H1 (cell line): ENCODE measurements at regions not wholly inside any gene's neighbourhood (a gene's known extent, or its start where the extent isn't known, plus 50 kb on each side); places are given as distances from the start of the nearest gene placed in this dataset.

Experiments
- CTCF ChIA-PET: fragments of 300-600 bp; sonication (Branson Sonifier 250); formaldehyde crosslinking; loops from one replicate; lab custom pipeline; 2021; ENCODE audit not compliant: partially characterized antibody; lab: Charles Lee
- POLR2A ChIA-PET: fragments of 300-600 bp; sonication (Branson Sonifier 250); formaldehyde crosslinking; loops from one replicate; lab custom pipeline; 2021; ENCODE audit warnings: inconsistent platforms; ENCODE audit not compliant: partially characterized antibody; lab: Charles Lee
- DNase-seq, 2 experiments: peaks; one replicate each; pipeline versions ENCODE4 v3.0.0 to v3.0.0-alpha.2; 2010 to 2022; ENCODE audit warnings: low spot score in 2 of 2, low read depth in 1 of 2, mixed read lengths in 1 of 2
- FAIRE-seq: peaks from 2 replicates; lab custom pipeline; 2011; peaks lifted over from hg19 to GRCh38; lab: Jason Lieb, UNC
- H2AFZ ChIP-seq: 2 replicates; pipeline ENCODE4 v1.8.1; 2012; ENCODE audit warnings: low read length, inconsistent platforms
- H2AK5ac ChIP-seq: 2 replicates; pipeline ENCODE4 v1.6.1; 2013; ENCODE audit warnings: low read depth, low read length
- H2BK120ac ChIP-seq: replicated peaks from 2 replicates; pipeline ENCODE3; 2013; ENCODE audit warnings: low read depth, low read length, inconsistent platforms
- H2BK12ac ChIP-seq: 2 replicates; pipeline ENCODE4 v1.6.1; 2013; ENCODE audit warnings: low read depth, low read length
- H2BK15ac ChIP-seq: 2 replicates; pipeline ENCODE4 v1.6.1; 2013; ENCODE audit warnings: low read length
- H2BK20ac ChIP-seq: 2 replicates; pipeline ENCODE4 v1.6.1; 2013; ENCODE audit warnings: low read length
- H2BK5ac ChIP-seq: 2 replicates; pipeline ENCODE4 v1.6.1; 2013; ENCODE audit warnings: low read depth, low read length
- H3K14ac ChIP-seq: 2 replicates; pipeline ENCODE4 v1.6.1; 2013; ENCODE audit warnings: inconsistent platforms; ENCODE audit not compliant: insufficient read length
- H3K18ac ChIP-seq: 2 replicates; pipeline ENCODE4 v1.6.1; 2013; ENCODE audit warnings: low read length; ENCODE audit errors: extremely low read depth
- H3K23ac ChIP-seq: 2 replicates; pipeline ENCODE4 v1.6.1; 2013; ENCODE audit warnings: inconsistent platforms; ENCODE audit not compliant: insufficient read length
- H3K23me2 ChIP-seq: 2 replicates; pipeline ENCODE4 v1.6.1; 2013; ENCODE audit warnings: low read depth, low read length
- H3K27ac ChIP-seq: 2 replicates; pipeline ENCODE4 v1.6.1; 2011; ENCODE audit warnings: low read depth, low read length, inconsistent platforms
- H3K27me3 ChIP-seq, 4 experiments: replicated peaks in 1 of 4; 1 replicate in 1 of 4; 2 replicates in 3 of 4; pipeline versions ENCODE4 v1.6.1 to v1.8.1; 2011 to 2013; ENCODE audit warnings: low read length in 3 of 4, mild to moderate bottlenecking in 3 of 4, inconsistent platforms in 2 of 4, mixed read lengths in 2 of 4, moderate library complexity in 1 of 4; ENCODE audit not compliant: control insufficient read depth in 3 of 4, insufficient read depth in 3 of 4; ENCODE audit errors: extremely low read depth in 1 of 4
- H3K36me3 ChIP-seq, 4 experiments: 2 replicates each; pipeline versions ENCODE4 v1.6.1 to v1.8.1; 2011 to 2013; ENCODE audit warnings: mild to moderate bottlenecking in 4 of 4, low read length in 3 of 4, moderate library complexity in 2 of 4, control low read depth in 1 of 4, inconsistent platforms in 1 of 4; ENCODE audit not compliant: insufficient read depth in 4 of 4, control insufficient read depth in 2 of 4
- H3K4ac ChIP-seq: replicated peaks from 2 replicates; pipeline ENCODE3; 2013; ENCODE audit warnings: low read length, low read depth, mixed read lengths, inconsistent platforms; ENCODE audit not compliant: insufficient read length
- H3K4me1 ChIP-seq, 4 experiments: replicated peaks in 1 of 4; 1 replicate in 1 of 4; 2 replicates in 3 of 4; pipeline versions ENCODE4 v1.6.1 to v1.8.1; 2011 to 2013; ENCODE audit warnings: low read length in 3 of 4, inconsistent platforms in 2 of 4, mixed read lengths in 1 of 4; ENCODE audit not compliant: insufficient read depth in 4 of 4, control insufficient read depth in 3 of 4
- H3K4me2 ChIP-seq, 2 experiments: 2 replicates each; pipeline versions ENCODE4 v1.6.1 to v1.8.1; 2011 to 2013; ENCODE audit warnings: low read depth in 2 of 2, low read length in 2 of 2, control low read depth in 1 of 2, inconsistent platforms in 1 of 2, mild to moderate bottlenecking in 1 of 2; ENCODE audit not compliant: insufficient read depth in 1 of 2
- H3K4me3 ChIP-seq, 4 experiments: fragments of 200-600, 300-600 bp in 1 of 4; sonication (generic), shearing (Covaris generic), sonication (Bioruptor Twin) in 1 of 4; 2 replicates each; pipeline versions ENCODE4 v1.5.1 to v1.8.1; 2011 to 2016; ENCODE audit warnings: low read length in 4 of 4, low read depth in 3 of 4, control low read depth in 2 of 4, inconsistent platforms in 2 of 4, mild to moderate bottlenecking in 2 of 4, mixed read lengths in 1 of 4, moderate library complexity in 1 of 4; ENCODE audit not compliant: insufficient read depth in 2 of 4; ENCODE audit errors: extremely low read depth in 1 of 4
- H3K56ac ChIP-seq: replicated peaks from 2 replicates; pipeline ENCODE3; 2013; ENCODE audit warnings: low read depth, mild to moderate bottlenecking, mixed read lengths, low read length, inconsistent platforms; ENCODE audit not compliant: insufficient read length
- H3K79me1 ChIP-seq: 2 replicates; pipeline ENCODE4 v1.6.1; 2013; ENCODE audit warnings: low read depth, low read length, control low read depth
- H3K79me2 ChIP-seq, 2 experiments: 2 replicates each; pipeline versions ENCODE4 v1.6.1 to v1.8.1; 2012 to 2013; ENCODE audit warnings: low read length in 2 of 2, mild to moderate bottlenecking in 2 of 2, inconsistent platforms in 1 of 2; ENCODE audit not compliant: insufficient read depth in 2 of 2, control insufficient read depth in 1 of 2
- H3K9ac ChIP-seq, 4 experiments: replicated peaks in 1 of 4; 1 replicate in 1 of 4; 2 replicates in 3 of 4; pipeline versions ENCODE4 v1.6.1 to v1.8.1; 2011 to 2013; ENCODE audit warnings: low read depth in 3 of 4, low read length in 3 of 4, control low read depth in 2 of 4, mild to moderate bottlenecking in 2 of 4, moderate library complexity in 2 of 4, inconsistent platforms in 1 of 4; ENCODE audit errors: extremely low read depth in 1 of 4
- H3K9me3 ChIP-seq, 2 experiments: 2 replicates each; pipeline versions ENCODE4 v1.6.1 to v1.8.1; 2012 to 2013; ENCODE audit warnings: mild to moderate bottlenecking in 2 of 2, moderate library complexity in 2 of 2, control low read depth in 1 of 2, inconsistent platforms in 1 of 2, low read depth in 1 of 2, low read length in 1 of 2, mixed read lengths in 1 of 2; ENCODE audit not compliant: insufficient read depth in 2 of 2
- H4K20me1 ChIP-seq, 2 experiments: replicated peaks in 1 of 2; 2 replicates each; pipeline versions ENCODE3 to v1.8.1; 2011 to 2013; ENCODE audit warnings: inconsistent platforms in 2 of 2, low read length in 2 of 2, mild to moderate bottlenecking in 1 of 2; ENCODE audit not compliant: insufficient read depth in 2 of 2, control insufficient read depth in 1 of 2
- H4K5ac ChIP-seq: 2 replicates; pipeline ENCODE4 v1.6.1; 2013; ENCODE audit warnings: low read length, low read depth, mixed read lengths, inconsistent platforms; ENCODE audit not compliant: insufficient read length
- H4K8ac ChIP-seq: 2 replicates; pipeline ENCODE4 v1.8.0; 2013; ENCODE audit warnings: mild to moderate bottlenecking, moderate library complexity, low read length, inconsistent platforms; ENCODE audit not compliant: insufficient read depth; ENCODE audit errors: extremely low read depth
- H4K91ac ChIP-seq: replicated peaks from 2 replicates; pipeline ENCODE3; 2013; ENCODE audit warnings: low read length, mixed read lengths, inconsistent platforms; ENCODE audit not compliant: insufficient read length
- CHD1 ChIP-seq: IDR thresholded peaks from 2 replicates; pipeline ENCODE4 v1.6.1; 2012; ENCODE audit warnings: low read depth, low read length, improper control_type of control experiment
- NANOG ChIP-seq: IDR thresholded peaks from 2 replicates; pipeline ENCODE4 v1.6.1; 2011; ENCODE audit warnings: low read length, low read depth, mild to moderate bottlenecking, inconsistent platforms; ENCODE audit not compliant: insufficient read depth, poor library complexity, severe bottlenecking
- POLR2A ChIP-seq, 2 experiments: IDR thresholded peaks; 1 replicate in 1 of 2; 2 replicates in 1 of 2; pipeline ENCODE4 v1.6.1; 2011; ENCODE audit warnings: low read depth in 2 of 2, low read length in 2 of 2, mild to moderate bottlenecking in 2 of 2; ENCODE audit errors: control extremely low read depth in 1 of 2
- POU5F1 ChIP-seq: IDR thresholded peaks from 2 replicates; pipeline ENCODE4 v1.6.1; 2011; ENCODE audit warnings: low read depth, mild to moderate bottlenecking, low read length, moderate library complexity
- SIX5 ChIP-seq: IDR thresholded peaks from 2 replicates; pipeline ENCODE4 v1.6.1; 2011; ENCODE audit warnings: mild to moderate bottlenecking, low read depth, low read length
- SUZ12 ChIP-seq: fragments of 200-600 bp; sonication (generic); IDR thresholded peaks from 2 replicates; pipeline ENCODE4 v1.6.1; 2012; ENCODE audit warnings: mild to moderate bottlenecking, inconsistent platforms, low read length, moderate library complexity, mixed read lengths
- TCF12 ChIP-seq: IDR thresholded peaks from 2 replicates; pipeline ENCODE4 v1.6.1; 2011; ENCODE audit warnings: low read depth, mild to moderate bottlenecking, low read length
- TEAD4 ChIP-seq: IDR thresholded peaks from 2 replicates; pipeline ENCODE4 v1.6.1; 2012; ENCODE audit warnings: low read depth, low read length, inconsistent platforms, mixed read lengths
- whole genome bisulfite sequencing, 2 experiments: shearing (Covaris generic) in 1 of 2; methylation state at CpG; one replicate each; pipeline versions ENCODE4 v1.1.6 to v1.1.7; 2013 to 2015; ENCODE audit warnings: low lambda C conversion rate in 2 of 2, mixed read lengths in 2 of 2, inconsistent platforms in 1 of 2, low coverage in 1 of 2, missing lambda C conversion rate in 1 of 2; ENCODE audit not compliant: insufficient replicate concordance in 2 of 2, insufficient coverage in 1 of 2, insufficient read length in 1 of 2; ENCODE audit errors: extremely low coverage in 1 of 2, missing lambda C conversion rate in 1 of 2; 5-methylcytosine and 5-hydroxymethylcytosine counted together
- TF ChIP-seq, protein P1 (sequence below): IDR thresholded peaks from 2 replicates; pipeline ENCODE4 v1.6.1; 2011; ENCODE audit warnings: low read depth, mild to moderate bottlenecking, low read length; ENCODE audit not compliant: insufficient read depth

DNA sequence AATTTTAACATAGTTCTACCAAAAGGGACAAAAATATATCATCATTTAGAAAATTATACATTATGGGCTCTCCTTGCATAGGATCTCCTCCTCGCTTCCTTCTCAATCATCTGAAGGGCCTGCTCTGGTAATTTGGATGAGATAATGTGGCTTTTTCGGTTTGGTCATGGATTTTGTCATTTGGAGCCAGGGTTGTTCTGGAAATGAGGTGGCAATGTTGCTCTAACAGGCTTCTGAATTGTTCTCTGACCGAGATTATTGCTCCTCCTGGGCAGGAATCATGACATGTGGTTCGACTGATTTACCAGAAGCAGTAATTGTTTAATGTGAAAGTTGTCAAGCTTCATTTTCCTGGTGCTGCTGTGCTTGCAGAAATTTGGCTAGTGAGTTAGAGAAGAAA, 194.7 kb upstream of the ERBB4 start:
- no peak overlapping the region for H3K18ac ChIP-seq
- 85% methylated on average over 4 of the region's 4 CpGs; no CpG with 5 or more reads in 1 of the 2 experiments for WGBS, 2 experiments
- H3K79me1 ChIP-seq, result no peaks in the 10 kb centered on the region
- no peaks in the 10 kb centered on the region for H3K27me3 ChIP-seq
- H3K27ac ChIP-seq, result no peak overlapping the region
- no peak overlapping the region for H3K4me2 ChIP-seq
- FAIRE-seq, result no peak
- POLR2A ChIA-PET, result no interaction called here
- CTCF ChIA-PET, result no interaction called here
- H2BK5ac ChIP-seq, result no peak overlapping the region
- H2BK120ac ChIP-seq, result no peak overlapping the region
- H4K91ac ChIP-seq, result no peak overlapping the region
- H2BK12ac ChIP-seq, result no peak overlapping the region
- H3K9ac ChIP-seq, result no peak overlapping the region
- H3K23me2 ChIP-seq, result no peaks in the 10 kb centered on the region; the same call in 1 of the 2 replicates
- H3K4me3 ChIP-seq, result no peak overlapping the region
- no peak overlapping the region for H4K5ac ChIP-seq
- H2BK20ac ChIP-seq, result no peak overlapping the region
- H2AK5ac ChIP-seq, result no peak overlapping the region
- H3K4ac ChIP-seq, result no peak overlapping the region
- no peak overlapping the region for H3K14ac ChIP-seq
- H3K23ac ChIP-seq, result no peak overlapping the region
- TF ChIP-seq TEAD4 (no peak), POU5F1 (no peak), NANOG (no peak), TCF12 (no peak), SIX5 (no peak), POLR2A (IDR thresholded peaks at IDR 0.05; ENCODE audit: control extremely low read depth in 1 of 2, low read depth in 2 of 2, low read length in 2 of 2) (no peak), CHD1 (no peak), SUZ12 (no peak)
- TF ChIP-seq, protein P1, sequence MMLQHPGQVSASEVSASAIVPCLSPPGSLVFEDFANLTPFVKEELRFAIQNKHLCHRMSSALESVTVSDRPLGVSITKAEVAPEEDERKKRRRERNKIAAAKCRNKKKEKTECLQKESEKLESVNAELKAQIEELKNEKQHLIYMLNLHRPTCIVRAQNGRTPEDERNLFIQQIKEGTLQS, result no peak
- H4K20me1 ChIP-seq, result no peaks in the 10 kb centered on the region
- H3K79me2 ChIP-seq, result no peaks in the 10 kb centered on the region
- no peaks in the 10 kb centered on the region for H3K9me3 ChIP-seq
- H3K56ac ChIP-seq, result no peak overlapping the region
- no peak for DNase-seq
- no peak overlapping the region for H2BK15ac ChIP-seq
- H3K4me1 ChIP-seq, result no peaks in the 10 kb centered on the region
- H3K36me3 ChIP-seq, result no peaks in the 10 kb centered on the region
- peak overlapping the region; percentile 18; the same call in 1 of the 2 replicates for H2AFZ ChIP-seq
- no peak overlapping the region for H4K8ac ChIP-seq
